ENCODE measurements at regions not wholly inside any gene's neighbourhood (a gene's known extent, or its start where the extent isn't known, plus 50 kb on each side); places are given as distances from the start of the nearest gene placed in this dataset.

DNA sequence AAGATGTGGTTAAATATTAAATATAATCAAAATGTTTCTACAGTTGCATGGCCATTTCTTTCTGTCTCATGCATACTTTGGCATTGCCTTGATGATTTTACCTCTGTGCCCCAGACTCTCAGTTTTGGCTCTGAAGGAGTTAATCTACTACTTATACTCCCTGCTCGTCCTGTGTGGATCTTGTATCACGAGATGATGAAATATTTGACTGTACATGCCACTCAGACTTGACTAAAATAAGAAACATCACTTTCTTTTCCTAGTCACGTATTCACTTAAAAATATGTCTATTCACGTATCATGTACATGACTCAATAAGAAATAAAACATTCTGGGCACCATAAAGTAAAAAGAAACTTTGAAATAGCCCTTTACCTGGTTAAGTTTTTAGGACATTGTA lies 397.7 kb downstream of the RFPL4B start:
- DNase-seq: no peak

DNA sequence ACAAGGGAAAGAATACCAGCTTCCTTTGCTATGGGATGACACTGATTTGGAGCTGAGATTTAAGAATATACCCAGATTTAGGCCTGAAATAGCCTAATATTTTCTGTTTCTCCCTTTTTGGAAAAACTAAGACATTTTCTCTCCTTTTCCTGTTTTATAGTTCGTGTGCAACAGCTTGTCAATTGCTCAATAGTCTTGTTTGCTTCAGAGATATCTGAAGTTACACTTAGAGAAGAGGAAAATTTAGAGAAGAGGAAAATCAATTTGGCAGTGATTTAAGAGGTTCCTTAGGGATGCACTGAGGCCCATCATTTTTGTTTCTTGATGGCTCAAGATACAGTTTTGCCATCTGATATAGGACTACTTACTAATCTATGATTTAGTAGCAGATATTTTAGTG lies 398.6 kb downstream of the RFPL4B start:
- DNase-seq: no peak

DNA sequence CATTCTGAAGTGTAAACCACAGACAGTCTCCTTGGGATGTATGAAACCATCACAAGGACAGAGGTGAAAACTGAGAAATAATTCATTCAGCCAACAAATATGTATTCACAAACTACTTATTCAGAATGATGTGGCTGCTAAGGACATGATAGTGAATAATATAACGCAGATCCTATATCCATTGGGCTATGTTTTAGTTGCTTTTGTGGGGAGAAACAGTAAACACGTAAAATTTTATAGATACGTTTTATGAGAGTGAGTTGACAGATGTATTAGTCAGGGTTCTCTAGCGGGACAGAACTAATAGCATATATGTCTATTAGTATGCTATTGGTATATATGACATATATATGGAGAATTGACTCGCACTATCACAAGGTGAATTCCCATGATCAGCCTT lies 402.5 kb downstream of the RFPL4B start:
- DNase-seq: no peak

DNA sequence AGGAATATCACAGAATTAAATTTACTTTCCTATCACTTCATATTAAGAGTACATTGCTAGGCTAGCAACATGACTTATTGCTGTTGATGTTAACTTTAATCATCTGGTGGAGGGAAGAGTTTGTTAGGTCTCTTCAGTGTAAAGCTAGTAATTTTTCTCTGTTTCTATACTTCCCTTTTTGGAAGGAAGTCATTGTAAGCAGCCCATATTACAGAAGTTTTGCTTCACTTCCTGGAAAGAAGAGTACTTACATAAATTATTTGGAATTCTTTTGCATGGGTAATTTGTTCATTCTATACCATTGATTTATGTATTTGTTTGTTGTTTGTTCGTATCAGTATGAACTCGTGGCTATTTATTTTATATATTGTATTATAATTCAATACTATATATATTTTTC lies 405.2 kb downstream of the RFPL4B start:
- DNase-seq: peak; percentile 2 to 28

DNA sequence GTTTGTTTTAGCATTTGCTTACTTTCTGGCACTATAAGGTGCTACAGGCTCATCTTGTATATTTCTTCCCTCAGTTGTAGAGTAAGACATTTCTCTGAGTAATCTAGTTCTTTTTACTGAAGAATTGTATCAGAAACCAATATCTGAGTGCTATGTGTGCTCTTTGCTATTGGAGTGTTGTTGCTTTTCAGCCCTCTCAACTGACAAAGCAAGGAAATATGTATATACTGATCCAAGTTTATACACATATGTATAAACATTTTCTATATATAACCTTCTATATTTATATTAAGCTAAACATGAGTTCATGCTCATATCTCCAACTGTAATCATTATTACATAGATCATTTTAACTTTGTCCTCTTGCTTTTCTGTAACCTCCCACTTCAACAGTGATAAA lies 405.7 kb downstream of the RFPL4B start:
- no peak for DNase-seq

DNA sequence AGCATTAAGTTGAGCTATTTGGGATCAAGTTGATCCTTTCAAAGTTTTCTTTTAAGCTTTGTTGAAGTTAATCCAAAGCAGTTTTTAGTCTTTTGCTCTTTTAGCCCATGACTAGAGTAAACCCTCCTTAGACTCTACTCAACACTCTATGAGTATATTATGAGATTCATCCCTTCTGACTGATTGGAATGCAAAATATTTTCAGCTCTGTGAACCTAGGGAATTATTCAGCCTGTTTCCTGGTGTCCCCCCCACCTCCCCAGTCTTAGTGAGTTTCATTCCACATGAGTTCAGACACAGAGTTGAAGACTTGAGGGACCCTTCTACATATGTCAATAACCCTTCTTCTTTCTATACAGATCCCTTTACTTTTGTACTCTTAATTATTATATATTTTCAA lies 413.7 kb downstream of the RFPL4B start:
- DNase-seq: no peak

DNA sequence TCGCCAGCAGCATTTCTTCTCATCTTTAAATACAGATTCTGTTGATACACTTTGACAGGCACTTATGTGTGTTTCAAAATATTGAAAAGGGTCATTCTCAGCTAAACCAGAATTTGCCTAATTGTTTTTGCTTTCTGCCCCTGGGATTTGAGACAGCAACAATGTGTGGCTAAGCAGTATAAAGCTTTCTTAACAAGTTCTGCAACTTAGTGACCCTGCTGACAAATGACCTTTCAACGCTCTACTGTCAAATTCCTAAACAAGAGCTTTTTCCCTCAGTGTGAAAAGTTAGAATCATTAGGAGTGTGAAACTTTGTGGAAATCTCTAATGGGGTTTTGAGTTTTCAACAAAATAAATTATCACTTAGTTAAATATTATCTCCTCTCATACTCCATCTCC lies 414.6 kb downstream of the RFPL4B start:
- no peak for DNase-seq

DNA sequence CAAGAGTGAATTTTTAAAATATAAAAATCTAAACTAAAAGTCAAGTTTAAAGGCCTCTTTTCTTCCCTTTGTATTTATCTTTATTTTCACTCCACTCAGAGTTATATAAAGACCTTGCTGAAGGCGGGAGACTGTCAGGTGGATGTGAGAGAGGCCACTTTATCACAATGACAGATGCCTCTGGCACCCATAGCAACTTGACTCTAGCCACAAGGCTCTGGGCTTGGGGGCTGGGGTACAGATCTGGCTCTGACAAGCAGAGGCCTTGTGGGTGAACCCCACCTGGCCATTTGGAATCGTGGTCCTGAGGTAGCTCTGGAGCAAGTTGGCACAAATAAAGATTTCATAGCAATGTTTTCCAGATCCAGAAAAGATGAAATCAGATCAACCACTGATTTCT lies 417.2 kb downstream of the RFPL4B start:
- no peak for DNase-seq

DNA sequence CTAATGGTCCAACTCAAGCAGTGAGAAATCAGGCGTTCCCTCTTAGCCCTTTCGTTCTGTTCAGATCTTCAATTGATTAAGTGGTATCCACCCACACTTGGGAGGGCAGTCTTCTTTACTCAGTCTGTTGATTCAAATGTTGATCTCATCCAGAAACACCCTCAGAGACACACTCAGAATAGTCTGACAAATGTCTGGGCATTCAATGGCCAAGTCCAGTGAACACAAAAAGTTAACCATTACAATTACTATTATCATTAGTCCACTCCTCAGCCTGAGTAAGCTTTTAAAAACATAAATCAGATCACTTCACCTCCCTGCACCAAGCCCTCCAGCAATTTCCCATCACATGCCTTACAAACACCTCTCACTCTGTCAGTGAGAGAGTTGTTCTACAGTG lies 423.2 kb downstream of the RFPL4B start:
- DNase-seq: no peak

DNA sequence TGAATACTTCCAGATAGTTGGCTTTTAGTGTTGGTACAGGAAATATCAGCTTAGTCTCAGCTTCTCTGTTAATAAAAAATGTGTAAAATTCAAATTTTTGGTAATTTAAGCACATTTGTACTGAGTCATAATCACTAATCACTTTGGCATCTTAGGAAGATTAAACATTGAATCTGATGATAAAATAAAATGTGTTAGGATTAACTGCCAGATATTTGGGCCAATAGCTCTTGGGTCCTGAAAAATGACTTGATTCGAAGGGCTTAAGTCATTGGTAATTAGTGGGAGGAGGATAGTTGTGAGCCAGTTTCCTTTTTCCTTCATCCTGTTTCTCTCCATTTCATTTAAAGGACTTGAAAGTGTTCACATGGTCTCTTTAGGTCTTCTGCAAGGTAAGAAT lies 426.1 kb downstream of the RFPL4B start:
- DNase-seq: no peak

DNA sequence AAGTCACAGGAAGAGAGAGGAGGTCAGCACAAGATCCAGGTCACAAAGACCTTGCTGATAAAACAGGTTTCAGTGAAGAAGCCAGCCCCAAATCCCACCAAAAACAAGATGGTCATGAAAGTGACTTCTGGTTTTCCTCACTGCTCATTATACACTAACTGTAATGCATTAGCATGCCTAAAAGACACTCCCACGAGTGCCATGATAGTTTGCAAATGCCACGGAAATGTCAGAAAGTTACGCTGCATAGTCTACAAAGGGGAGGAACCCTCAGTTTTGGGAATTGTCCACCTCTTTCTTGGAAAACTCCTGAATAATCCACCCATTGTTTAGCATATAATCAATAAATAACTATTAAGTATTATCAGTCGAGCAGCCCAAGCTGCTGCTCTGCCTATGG lies 427.2 kb downstream of the RFPL4B start:
- no peak for DNase-seq

DNA sequence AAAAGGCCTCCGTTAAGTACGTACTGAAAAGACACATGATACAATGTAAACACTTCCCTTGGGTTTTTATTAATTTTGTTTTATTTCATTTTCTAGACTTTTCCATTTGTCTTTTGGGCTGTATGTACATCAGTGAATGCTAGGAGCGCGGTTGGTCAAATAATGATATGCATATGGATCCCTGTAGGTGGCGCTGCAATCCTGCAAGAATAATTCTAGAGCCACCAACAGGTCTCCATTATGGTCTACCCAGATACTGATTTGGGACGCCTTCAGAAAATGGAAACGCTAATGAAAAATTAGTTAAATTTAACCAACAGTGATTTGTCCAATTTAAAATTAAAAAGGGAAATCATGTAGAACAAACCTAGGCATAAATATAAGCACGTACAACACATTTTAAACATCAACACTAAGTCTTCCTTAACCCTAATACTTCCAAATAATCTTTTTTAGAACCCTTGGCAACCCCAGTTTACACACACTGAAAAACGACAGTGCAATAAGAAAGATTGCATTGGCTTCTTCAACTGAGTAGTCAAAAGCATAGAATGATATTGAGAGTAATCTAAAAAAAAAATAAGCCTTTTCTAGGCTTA lies 433.5 kb downstream of the RFPL4B start:
- DNase-seq: peak; percentile 57 to 87

DNA sequence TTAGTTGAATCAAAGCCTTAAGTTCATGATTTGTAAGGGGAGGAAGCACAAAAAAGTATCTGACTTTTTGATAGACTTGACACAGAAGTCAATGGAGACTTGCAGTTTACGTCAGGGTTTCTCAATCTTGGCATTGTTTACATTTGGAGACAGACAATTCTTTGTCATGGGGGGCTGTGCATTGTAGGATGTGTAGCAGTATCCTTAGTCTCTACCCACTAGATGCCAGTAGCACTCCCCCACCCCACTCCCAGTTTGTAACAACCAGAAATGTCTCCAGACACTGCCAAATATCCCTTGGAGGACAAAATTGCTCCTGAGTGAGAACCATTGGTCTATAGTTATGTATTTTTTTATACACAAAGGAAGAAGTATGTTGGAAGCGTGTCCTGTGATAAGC lies 434.1 kb downstream of the RFPL4B start:
- no peak for DNase-seq

DNA sequence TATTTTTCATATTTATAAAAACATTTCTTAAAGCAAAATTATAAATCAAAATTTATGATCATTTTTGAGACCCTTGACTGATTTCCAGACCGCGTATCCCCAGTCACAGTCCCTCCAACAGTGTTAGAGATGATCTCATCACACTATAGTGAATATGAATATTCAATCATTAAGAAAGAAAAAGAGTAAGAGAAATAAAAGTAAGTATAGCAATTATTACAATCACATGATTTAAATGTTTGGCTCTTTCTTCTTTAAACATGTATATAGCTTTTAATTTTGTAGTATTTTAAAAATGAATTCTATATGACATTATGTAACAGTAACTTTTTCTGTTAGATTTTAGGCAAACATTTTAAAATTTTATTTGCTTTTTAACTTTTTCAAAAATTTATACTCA lies 438.3 kb downstream of the RFPL4B start:
- DNase-seq: no peak

DNA sequence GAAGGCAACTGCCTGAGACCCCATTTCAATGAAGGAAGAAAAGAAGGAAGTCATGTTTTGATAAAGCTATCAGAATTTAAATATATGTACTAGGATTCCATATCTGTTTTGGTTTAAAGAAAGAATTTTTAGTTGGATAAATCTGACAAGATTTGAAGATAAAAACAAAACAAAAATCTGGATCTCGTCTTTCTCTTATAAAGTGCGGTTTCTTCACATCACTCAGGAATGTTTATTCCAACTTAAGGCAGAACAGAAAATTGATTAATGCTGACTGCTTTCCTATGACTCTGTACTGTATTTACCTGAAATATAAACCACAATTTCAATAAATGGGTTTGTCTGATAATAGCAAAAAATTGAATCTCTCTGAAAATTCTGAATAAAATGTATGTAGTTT lies 439.7 kb downstream of the RFPL4B start:
- no peak for DNase-seq

DNA sequence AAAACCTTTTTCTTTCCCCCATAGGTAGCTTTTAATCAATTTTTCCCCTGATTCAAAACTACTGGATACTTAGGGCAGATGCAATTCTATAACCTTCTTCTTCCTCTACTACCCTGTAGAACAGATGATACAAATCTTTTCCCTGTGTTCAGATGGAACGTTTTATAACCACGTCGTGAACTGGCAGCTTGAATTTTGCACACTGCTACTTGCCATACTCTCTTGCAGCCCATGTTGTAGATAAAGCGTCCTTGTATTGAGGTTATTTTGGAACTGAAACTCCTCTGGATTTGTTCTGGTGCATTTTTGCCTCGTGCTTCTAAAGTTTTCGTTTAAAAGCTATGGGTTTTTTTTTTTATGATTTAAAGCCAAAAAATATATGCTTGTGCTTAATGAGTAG lies 440.2 kb downstream of the RFPL4B start:
- no peak for DNase-seq

DNA sequence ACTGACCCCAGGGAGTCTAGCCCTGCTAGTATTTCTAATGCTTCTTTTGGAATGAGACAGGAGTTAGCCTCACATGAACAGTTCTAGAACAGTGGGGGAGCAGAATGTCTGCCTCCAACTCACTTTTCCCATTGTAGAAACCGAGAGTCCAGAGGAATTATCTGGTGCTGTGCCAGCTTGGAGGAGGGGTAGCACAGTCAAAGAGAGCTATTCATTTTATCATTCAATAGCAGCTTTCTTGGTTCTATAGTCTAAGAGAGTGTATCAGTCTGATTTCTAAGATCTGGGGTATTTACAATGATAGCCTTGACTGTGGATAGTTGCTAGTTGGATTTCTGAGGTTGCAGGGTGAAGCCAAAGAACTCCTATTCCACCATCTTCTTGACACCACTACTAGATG lies 448.2 kb downstream of the RFPL4B start:
- DNase-seq: no peak

DNA sequence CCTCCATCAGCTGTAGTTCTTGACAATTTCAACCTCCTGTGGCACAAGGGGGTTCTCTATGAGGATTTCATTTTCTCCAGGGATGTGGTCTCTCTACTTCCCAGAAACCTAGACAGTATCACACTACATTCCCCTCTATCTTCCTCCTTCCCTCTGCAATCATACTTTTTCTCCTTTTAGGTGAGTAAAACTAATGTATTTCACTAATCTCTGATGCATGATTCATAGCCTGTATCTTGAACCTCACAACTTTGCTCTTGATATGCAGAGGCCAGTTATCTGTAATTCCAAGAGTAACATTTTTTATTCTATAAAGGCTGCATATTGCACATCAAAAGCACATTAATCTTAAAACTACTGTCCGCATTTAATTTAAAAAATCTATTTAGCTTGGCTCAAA lies 449.6 kb downstream of the RFPL4B start:
- no peak for DNase-seq

DNA sequence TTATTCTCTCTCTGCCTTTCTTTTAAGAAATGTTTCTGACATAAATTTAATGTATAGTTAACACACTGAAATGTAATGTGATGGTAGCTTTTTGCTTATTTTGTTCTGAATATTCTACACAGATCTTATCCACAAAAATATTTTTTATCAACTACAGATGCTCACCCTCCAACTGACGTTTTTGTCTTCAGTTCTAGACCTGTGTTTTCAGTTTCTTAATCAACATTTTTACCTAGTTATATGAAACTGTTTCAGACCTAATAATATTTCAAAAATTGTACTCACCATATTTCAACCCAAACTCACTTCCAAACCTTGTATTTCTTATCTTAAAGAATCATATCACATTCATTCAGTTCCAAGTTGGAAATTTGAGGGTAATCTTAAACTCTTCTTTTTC lies 452.8 kb downstream of the RFPL4B start:
- DNase-seq: no peak

DNA sequence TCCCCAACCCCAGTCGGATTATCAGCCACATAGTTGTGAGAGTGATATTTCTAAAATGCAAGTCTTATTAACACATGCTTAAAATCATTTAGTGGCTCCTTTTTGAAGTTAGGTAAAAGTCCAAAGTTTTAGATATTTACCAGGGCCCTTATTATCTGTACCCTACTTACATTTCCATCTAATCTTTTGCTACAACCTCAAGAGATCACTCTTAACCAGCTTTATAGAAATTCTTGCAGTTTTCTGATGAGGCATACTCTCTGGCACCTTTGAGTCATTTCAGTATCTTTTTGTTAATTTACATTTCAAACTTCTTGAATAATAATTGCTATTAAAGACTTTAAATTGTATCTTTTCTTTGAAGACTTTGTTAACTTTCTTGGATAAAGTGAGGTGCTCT lies 453.3 kb downstream of the RFPL4B start:
- DNase-seq: no peak

DNA sequence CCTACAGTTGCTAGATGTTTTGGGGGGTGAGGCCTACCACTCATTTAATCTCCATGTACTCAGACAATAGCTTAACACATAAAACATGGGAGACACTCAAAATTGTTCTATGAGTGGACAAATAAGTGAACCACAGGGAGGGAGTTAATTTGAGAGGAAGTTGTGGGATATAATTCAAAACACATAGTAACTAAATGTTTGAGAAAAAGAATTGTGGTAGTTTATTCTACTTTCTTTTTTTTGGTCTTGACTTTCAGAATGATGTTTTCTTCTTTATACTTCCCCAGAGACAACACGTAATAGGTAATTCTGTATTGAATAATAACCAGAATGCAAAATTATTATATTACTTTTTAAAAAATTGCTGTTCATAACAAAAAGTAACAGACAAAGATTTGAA lies 453.8 kb downstream of the RFPL4B start:
- no peak for DNase-seq

DNA sequence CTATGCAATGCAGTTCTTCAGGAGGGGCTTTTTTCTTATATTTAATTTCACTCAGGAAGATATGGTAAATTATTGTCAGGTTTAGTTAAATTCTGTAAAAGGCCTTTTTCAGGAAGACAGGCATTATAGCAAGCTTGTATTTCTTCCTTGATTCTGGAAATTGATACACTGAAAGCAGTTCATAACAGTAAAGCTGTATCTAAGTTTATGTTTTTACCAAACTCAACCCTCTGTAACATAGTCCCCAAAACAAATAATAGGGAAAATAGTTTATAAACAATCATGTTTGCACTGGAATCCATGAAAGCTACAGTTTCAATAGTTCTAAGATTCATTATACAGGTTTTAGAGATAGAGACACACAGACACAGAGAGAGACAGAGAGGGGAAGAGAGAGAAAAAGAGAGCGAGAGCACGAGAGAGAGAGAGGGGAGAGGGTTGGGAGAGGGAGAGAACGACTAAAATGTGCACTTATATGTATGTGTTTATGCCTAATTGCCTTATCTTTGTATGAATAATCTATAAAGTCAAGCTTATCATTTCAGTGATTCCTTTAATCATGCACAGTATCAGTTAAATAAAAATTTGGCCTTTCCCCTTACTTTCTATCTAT lies 454.4 kb downstream of the RFPL4B start:
- DNase-seq: no peak

DNA sequence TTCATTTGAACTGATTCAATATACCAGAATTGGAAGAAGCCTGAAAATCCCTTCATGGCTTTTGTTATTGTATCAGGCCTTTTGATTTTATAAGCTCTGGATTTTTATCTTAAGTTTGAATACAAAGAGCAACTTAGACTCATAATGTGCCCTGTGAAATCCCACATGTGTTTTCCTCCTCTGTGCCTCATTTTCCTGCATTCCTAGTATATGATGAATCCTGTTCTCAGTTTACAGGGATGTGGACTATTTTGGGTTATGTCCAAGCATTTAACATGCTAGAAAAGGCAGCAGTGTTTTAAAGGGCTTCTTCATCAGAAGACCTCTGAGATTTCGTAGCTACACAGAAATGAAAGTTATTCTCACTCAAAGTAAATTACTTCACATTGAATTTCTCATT lies 455.0 kb downstream of the RFPL4B start:
- DNase-seq: no peak

DNA sequence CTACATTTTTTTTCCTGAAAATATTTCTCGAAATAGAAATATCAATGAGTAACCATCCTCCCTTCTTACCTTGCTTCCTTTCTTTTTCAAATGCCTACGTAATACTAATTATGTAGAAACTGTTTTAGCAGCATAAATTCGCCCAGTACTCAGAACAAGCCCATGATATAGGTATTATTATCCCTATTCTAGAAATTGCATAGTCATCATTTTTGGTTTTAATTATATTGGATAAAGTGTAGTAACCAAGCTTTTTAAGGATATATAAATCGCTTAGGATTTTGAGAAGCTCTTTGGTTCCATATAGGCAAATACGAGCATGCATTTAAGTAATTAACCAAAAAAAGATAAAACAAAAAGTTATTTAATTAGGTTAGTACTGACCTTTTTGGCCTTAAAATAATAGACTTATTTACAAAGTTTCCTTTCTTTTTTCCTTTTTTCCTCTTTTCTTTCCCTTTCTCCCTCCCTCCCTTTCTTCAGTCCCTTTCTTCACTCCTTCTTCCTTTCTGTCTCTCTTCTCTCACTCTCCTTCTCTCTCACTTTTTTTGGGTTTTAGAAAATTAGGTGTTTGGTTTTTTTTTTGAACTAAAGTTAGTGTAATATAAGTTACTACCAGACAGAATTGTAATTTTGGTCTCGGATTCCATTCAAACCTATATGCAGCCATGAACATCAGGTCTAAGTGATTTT lies 457.7 kb downstream of the RFPL4B start:
- DNase-seq: no peak

Measured in inflammatory macrophage treated with lipopolysaccharide for 1 hour (primary cell).